Transverse colon (tissue), 3 donors: ENCODE measurements at regions not wholly inside any gene's neighbourhood (a gene's known extent, or its start where the extent isn't known, plus 50 kb on each side); places are given as distances from the start of the nearest gene placed in this dataset.

Source experiments
- POLR2A ChIP-seq: fragments of 450-650 bp; IDR thresholded peaks from one replicate; pipeline ENCODE4 v1.6.1; 2016; ENCODE audit warnings: antibody characterized with exemption, mild to moderate bottlenecking, moderate library complexity
- TF ChIP-seq, protein P1 (sequence below), 5 experiments: fragments of 200-600 bp in 3 of 5; fragments of 450-650 bp in 2 of 5; sonication (generic) in 3 of 5; IDR thresholded peaks; 1 replicate in 2 of 5; 2 replicates in 3 of 5; pipeline ENCODE4 v1.5.1; 2016 to 2017; ENCODE audit warnings: antibody characterized with exemption in 5 of 5, inconsistent platforms in 3 of 5, mild to moderate bottlenecking in 2 of 5, moderate library complexity in 1 of 5

DNA sequence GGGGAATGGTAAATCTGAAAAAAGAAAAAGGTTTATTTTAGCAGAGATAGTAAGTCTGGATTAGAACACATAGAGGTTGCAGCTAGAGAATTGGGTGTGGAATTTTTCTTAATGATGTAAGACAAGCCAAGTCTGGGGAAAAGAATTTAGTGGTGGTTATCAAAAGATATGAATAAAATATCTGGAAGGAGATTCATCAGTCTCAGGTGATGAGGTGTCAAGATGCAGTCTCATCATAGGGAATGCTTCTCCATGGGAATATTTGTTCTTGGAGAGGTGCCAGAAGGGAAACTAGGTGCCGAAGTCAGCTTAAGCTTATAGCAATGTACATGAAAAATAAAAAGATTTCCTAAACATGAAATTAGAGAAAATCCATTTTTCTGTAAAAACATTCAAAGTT, 504.1 kb upstream of the NR3C2 start:
- TF ChIP-seq, protein P1, sequence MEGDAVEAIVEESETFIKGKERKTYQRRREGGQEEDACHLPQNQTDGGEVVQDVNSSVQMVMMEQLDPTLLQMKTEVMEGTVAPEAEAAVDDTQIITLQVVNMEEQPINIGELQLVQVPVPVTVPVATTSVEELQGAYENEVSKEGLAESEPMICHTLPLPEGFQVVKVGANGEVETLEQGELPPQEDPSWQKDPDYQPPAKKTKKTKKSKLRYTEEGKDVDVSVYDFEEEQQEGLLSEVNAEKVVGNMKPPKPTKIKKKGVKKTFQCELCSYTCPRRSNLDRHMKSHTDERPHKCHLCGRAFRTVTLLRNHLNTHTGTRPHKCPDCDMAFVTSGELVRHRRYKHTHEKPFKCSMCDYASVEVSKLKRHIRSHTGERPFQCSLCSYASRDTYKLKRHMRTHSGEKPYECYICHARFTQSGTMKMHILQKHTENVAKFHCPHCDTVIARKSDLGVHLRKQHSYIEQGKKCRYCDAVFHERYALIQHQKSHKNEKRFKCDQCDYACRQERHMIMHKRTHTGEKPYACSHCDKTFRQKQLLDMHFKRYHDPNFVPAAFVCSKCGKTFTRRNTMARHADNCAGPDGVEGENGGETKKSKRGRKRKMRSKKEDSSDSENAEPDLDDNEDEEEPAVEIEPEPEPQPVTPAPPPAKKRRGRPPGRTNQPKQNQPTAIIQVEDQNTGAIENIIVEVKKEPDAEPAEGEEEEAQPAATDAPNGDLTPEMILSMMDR (IDR thresholded peaks at IDR 0.05), result no peak
- TF ChIP-seq POLR2A, result no peak
